Hepatocyte (in vitro differentiated cells): ENCODE measurements at regions not wholly inside any gene's neighbourhood (a gene's known extent, or its start where the extent isn't known, plus 50 kb on each side); places are given as distances from the start of the nearest gene placed in this dataset.

ENCODE experiments used
- DNase-seq: peaks from one replicate; pipeline ENCODE4 v3.0.0-alpha.2; 2016; ENCODE audit warnings: low spot score
- H2AFZ ChIP-seq: fragments of 200-600 bp; sonication (generic); 2 replicates; pipeline ENCODE4 v1.6.0; 2016; ENCODE audit warnings: antibody characterized with exemption, mild to moderate bottlenecking
- H3K27ac ChIP-seq: fragments of 200-600 bp; sonication (generic); 2 replicates; pipeline ENCODE4 v1.5.1; 2016; ENCODE audit warnings: mild to moderate bottlenecking
- H3K27me3 ChIP-seq: fragments of 200-600 bp; sonication (generic); 2 replicates; pipeline ENCODE4 v1.6.1; 2016
- H3K36me3 ChIP-seq: fragments of 200-600 bp; sonication (generic); replicated peaks from 2 replicates; pipeline ENCODE4 v1.5.1; 2016; ENCODE audit warnings: low read depth; ENCODE audit not compliant: insufficient read depth
- H3K4me1 ChIP-seq: fragments of 200-600 bp; sonication (generic); 2 replicates; pipeline ENCODE4 v1.5.1; 2016; ENCODE audit warnings: mild to moderate bottlenecking, moderate library complexity; ENCODE audit not compliant: insufficient read depth
- H3K4me2 ChIP-seq: fragments of 200-600 bp; sonication (generic); 2 replicates; pipeline ENCODE4 v1.6.0; 2016
- H3K4me3 ChIP-seq: fragments of 200-600 bp; sonication (generic); 2 replicates; pipeline ENCODE4 v1.5.1; 2016; ENCODE audit warnings: mild to moderate bottlenecking
- H3K79me2 ChIP-seq: fragments of 200-600 bp; sonication (generic); 2 replicates; pipeline ENCODE4 v1.6.0; 2017; ENCODE audit warnings: mild to moderate bottlenecking
- H3K9me2 ChIP-seq: fragments of 200-600 bp; sonication (generic); replicated peaks from 2 replicates; pipeline ENCODE4 v1.6.0; 2017; ENCODE audit warnings: mild to moderate bottlenecking; ENCODE audit not compliant: insufficient read depth
- H3K9me3 ChIP-seq: fragments of 200-600 bp; sonication (generic); 2 replicates; pipeline ENCODE4 v1.5.1; 2016; ENCODE audit warnings: low read depth, mild to moderate bottlenecking
- H4K20me1 ChIP-seq: fragments of 200-600 bp; sonication (generic); 2 replicates; pipeline ENCODE4 v1.6.0; 2016; ENCODE audit warnings: mild to moderate bottlenecking; ENCODE audit not compliant: insufficient read depth, poor library complexity, severe bottlenecking
- CTCF ChIP-seq: fragments of 200-600 bp; sonication (generic); IDR thresholded peaks from 2 replicates; pipeline ENCODE4 v1.5.1; 2016; ENCODE audit warnings: antibody characterized with exemption, mild to moderate bottlenecking; ENCODE audit not compliant: poor library complexity
- EZH2 ChIP-seq: fragments of 200-600 bp; sonication (generic); IDR thresholded peaks from 2 replicates; pipeline ENCODE4 v1.6.1; 2016; ENCODE audit warnings: antibody characterized with exemption, mild to moderate bottlenecking, borderline replicate concordance
- EZH2phosphoT487 ChIP-seq: fragments of 200-600 bp; sonication (generic); IDR thresholded peaks from one replicate; pipeline ENCODE4 v1.6.1; 2018; ENCODE audit warnings: antibody characterized with exemption, mild to moderate bottlenecking, low read depth, moderate library complexity; ENCODE audit not compliant: unreplicated experiment, severe bottlenecking
- WGBS: methylation state at CpG from one replicate; pipeline ENCODE4 v1.1.6; 2016; ENCODE audit warnings: low lambda C conversion rate; ENCODE audit errors: missing lambda C conversion rate; 5-methylcytosine and 5-hydroxymethylcytosine counted together

- Histone ChIP-seq H3K79me2 (no peaks in the 10 kb centered on the region), H3K4me3 (no peak overlapping the region), H3K9me3 (no peaks in the 10 kb centered on the region), H4K20me1 (no peaks in the 10 kb centered on the region), H2AFZ (peak overlapping the region; percentile 66), H3K36me3 (no peaks in the 10 kb centered on the region), H3K27me3 (no peaks in the 10 kb centered on the region), H3K27ac (no peak overlapping the region), H3K4me2 (no peak overlapping the region), H3K4me1 (peaks cover 18% of the 10 kb centered on the region), H3K9me2 (no peaks in the 10 kb centered on the region)
- TF ChIP-seq CTCF (no peak), EZH2phosphoT487 (no peak), EZH2 (no peak)
- 56% methylated on average over 8 of the region's 8 CpGs for WGBS
- no peak for DNase-seq
Measured at GRCh38 chr1:87820668-87821334, 492.1 kb downstream of the LMO4 start.

DNA sequence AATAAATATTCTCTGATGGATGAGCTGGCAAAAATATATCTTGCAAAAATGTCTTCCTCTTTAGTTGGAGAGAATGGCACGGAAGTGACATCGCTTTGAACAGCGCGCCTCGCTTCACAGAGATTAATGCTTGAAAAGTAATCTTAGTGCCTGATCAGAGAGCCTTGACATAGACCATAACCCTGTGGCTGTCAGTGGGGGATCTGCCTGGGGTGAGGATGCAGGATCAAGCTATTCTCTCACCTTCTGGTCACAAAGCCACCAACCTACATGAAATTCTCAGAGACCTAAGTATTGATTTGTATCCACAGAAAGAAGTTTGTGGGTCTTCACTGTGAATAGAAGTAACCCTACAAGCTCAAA, 492.6 kb downstream of the LMO4 start:
- 76% methylated on average over 5 of the region's 5 CpGs for WGBS
- Histone ChIP-seq H3K27me3 (no peaks in the 10 kb centered on the region), H3K27ac (no peak overlapping the region), H3K4me3 (no peak overlapping the region), H2AFZ (no peak overlapping the region), H4K20me1 (no peaks in the 10 kb centered on the region), H3K4me2 (no peak overlapping the region), H3K9me2 (no peaks in the 10 kb centered on the region), H3K9me3 (no peaks in the 10 kb centered on the region), H3K4me1 (peaks cover 14% of the 10 kb centered on the region), H3K79me2 (no peaks in the 10 kb centered on the region), H3K36me3 (no peaks in the 10 kb centered on the region)
- TF ChIP-seq EZH2, result no peak
- DNase-seq, result no peak

GRCh38 chr1:87826681-87827251, 498.1 kb downstream of the LMO4 start:
- H3K9me3 ChIP-seq, result no peaks in the 10 kb centered on the region
- no peaks in the 10 kb centered on the region for H3K27me3 ChIP-seq
- no peaks in the 10 kb centered on the region for H3K4me1 ChIP-seq
- H3K27ac ChIP-seq, result peak overlapping the region; percentile 62
- TF ChIP-seq EZH2 (no peak), EZH2phosphoT487 (no peak), CTCF (no peak)
- peak; percentile 54 for DNase-seq
- WGBS, result 59% methylated on average over 7 of the region's 7 CpGs
- H2AFZ ChIP-seq, result no peak overlapping the region
- H3K4me2 ChIP-seq, result peak overlapping the region; percentile 26
- H3K9me2 ChIP-seq, result no peaks in the 10 kb centered on the region
- no peaks in the 10 kb centered on the region for H3K79me2 ChIP-seq
- H4K20me1 ChIP-seq, result no peaks in the 10 kb centered on the region
- no peak overlapping the region for H3K4me3 ChIP-seq
- no peaks in the 10 kb centered on the region for H3K36me3 ChIP-seq

DNA sequence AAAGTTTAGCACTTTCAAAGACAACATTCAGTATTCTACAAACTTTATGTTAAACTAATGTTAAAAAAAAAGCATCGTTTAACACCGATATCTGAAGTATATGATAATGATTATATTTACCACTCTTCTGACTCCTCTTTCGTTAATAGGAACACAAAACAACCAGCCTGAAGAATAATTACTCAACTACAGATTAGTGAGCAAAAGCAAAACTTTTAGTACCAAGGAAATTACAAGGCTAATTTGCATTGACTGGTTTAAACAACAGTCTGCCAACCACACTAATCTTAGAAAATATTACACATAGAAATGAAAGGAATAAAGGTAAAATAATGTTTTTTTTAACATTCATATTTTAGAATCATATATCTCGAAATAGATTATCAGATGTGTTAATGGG, 500.7 kb downstream of the LMO4 start:
- no peaks in the 10 kb centered on the region for H3K79me2 ChIP-seq
- no peaks in the 10 kb centered on the region for H3K9me2 ChIP-seq
- no peaks in the 10 kb centered on the region for H3K36me3 ChIP-seq
- TF ChIP-seq CTCF (no peak), EZH2phosphoT487 (no peak), EZH2 (no peak)
- no peaks in the 10 kb centered on the region for H3K27me3 ChIP-seq
- no peak overlapping the region for H3K27ac ChIP-seq
- no peaks in the 10 kb centered on the region for H3K4me1 ChIP-seq
- 96% methylated on average over 4 of the region's 4 CpGs for WGBS
- no peak overlapping the region for H2AFZ ChIP-seq
- no peaks in the 10 kb centered on the region for H4K20me1 ChIP-seq
- no peak overlapping the region for H3K4me2 ChIP-seq
- H3K4me3 ChIP-seq, result no peak overlapping the region
- H3K9me3 ChIP-seq, result no peaks in the 10 kb centered on the region
- no peak for DNase-seq
